ENCODE measurements at regions not wholly inside any gene's neighbourhood (a gene's known extent, or its start where the extent isn't known, plus 50 kb on each side); places are given as distances from the start of the nearest gene placed in this dataset.
"Not testable (repeated sequence)": the region's sequence is repeated elsewhere in the genome, so short reads cannot be mapped to it uniquely, and the experiment has no call there.

DNA sequence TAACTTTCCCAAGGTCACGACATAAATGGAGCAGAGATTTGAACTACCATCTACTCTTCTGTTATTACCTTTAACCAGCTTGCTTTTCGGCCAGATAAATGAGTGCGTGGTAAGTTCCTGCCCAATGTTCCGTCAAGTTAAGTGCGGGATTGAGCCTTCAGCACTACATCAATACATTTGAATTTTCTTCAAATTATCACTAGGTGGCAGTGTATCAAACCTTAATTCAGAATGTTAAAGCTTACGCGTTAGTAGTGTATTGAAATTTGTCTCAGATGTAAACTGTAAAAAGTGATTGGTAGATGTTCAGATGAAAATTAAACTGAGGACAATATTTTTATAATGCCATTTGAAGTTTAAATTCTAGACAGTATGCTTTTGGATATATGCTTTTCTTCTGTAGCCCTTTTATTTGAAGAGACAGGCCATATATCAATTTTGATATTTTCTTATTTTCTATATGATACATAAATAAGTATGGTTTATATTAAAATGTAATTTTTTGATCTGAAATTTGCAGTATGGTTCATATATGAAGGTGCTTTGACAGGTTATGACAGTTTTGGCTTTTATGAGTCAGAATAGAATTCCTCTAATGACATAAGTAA is 681.3 kb downstream of the ADCYAP1 start:
- DNase-seq, result no peak

GRCh38 chr18:1593091-1593490 is 688.4 kb downstream of the ADCYAP1 start:
- no peak for DNase-seq

GRCh38 chr18:1595195-1595594 is 690.5 kb downstream of the ADCYAP1 start:
- no peak for DNase-seq

DNA sequence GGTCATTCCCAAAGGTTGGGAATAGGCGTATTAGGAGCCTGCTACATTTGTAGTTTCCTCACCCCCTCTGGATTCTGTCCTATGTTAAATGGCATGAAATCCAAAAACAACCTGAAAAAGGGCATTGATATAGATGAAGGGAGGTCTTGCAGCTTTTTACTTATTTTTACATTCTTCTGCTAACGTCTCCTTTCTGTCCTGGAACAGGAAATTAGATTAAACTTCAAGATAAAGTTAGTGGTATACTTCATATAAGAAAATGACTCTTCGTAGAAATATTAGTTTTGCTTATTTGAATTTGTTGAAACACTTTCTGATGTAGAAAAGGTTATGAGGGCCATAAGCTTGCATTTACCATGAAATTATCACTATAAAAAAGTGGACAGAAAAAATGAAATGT is 694.5 kb downstream of the ADCYAP1 start:
- no peak for DNase-seq

GRCh38 chr18:1604751-1605150 is 700.1 kb downstream of the ADCYAP1 start:
- DNase-seq, result no peak

DNA sequence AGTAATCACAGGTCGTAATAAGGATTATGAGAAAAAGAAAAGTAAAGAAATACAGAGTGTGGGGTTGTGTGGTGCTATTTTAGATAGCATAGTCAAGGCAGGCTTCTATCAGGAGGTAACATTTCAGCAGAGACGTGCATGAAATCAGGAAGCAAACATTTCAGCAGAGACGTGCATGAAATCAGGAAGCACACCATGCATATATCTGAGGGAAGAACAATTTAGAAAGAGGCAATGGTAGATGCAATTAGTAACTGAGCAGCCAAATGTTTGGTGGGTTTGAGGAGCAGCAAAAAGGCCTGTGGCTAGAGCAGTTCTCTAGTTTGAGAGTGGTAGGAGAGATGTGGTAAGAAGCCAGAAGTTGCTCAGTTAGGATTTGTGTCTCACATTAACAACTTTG is 713.7 kb downstream of the ADCYAP1 start:
- DNase-seq, result no peak

- no peak for DNase-seq
These were observed 714.8 kb downstream of the ADCYAP1 start for GRCh38 chr18:1619507-1619906.

DNA sequence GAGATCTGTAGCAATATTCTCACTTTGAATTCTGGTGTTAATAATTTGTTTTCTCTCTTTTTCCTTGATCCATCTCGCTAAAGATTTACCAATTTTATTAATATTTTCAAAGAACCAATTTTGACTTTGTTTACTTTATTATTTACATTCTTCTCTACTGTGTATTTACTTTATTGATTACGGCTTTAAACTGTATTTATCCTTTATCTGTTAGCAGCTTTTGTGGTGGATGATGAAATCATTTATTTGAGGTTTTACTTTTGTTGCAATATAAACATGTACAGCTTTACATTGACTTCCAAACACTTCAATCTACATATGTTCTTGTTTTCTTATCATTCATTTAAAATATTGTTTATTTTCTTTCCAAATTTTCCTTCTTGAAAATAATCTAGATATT is 719.9 kb downstream of the ADCYAP1 start:
- no peak for DNase-seq

- no peak for DNase-seq
These were observed 722.8 kb downstream of the ADCYAP1 start for GRCh38 chr18:1627494-1627893.

GRCh38 chr18:1648712-1649111 is 744.0 kb downstream of the ADCYAP1 start:
- DNase-seq, result no peak

GRCh38 chr18:1652018-1652417 is 747.3 kb downstream of the ADCYAP1 start:
- no peak for DNase-seq

DNA sequence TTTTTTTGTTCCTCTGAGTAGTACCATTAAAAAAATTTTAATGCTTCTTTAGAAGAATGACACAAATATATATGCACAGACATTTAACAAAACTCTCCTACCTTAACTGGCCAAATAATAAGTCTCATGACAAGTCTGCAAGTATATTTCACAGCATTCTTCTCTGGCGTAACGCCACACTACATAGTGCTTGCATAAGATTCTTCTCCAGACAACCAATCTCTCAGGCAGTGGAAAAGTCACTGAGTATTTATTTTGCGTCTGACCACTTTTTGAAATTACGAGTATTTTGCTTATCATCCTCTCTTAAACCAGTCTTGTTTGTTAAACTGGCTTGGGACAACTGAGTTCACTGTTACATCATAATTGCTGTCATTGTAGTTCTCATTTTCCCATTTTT is 749.2 kb downstream of the ADCYAP1 start:
- DNase-seq, result no peak

DNA sequence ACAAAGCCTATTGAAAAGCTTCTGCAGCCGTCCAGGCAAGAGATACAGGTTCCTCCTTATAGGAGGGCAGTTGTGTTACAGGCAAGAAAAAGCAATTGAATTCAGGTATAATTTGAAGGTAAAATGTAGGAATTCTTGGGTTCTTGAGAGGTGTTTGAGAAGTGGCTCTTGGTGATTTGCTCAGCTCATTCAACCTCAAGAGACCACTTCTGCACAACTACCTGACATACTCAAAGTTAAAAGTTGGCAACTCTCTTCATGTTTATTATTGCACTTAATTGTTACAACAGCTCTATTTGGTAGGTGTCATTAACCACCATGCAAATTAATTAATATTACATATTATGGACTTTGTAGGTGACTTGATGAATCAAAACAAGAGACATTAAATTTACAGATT is 753.2 kb downstream of the ADCYAP1 start:
- no peak for DNase-seq

DNA sequence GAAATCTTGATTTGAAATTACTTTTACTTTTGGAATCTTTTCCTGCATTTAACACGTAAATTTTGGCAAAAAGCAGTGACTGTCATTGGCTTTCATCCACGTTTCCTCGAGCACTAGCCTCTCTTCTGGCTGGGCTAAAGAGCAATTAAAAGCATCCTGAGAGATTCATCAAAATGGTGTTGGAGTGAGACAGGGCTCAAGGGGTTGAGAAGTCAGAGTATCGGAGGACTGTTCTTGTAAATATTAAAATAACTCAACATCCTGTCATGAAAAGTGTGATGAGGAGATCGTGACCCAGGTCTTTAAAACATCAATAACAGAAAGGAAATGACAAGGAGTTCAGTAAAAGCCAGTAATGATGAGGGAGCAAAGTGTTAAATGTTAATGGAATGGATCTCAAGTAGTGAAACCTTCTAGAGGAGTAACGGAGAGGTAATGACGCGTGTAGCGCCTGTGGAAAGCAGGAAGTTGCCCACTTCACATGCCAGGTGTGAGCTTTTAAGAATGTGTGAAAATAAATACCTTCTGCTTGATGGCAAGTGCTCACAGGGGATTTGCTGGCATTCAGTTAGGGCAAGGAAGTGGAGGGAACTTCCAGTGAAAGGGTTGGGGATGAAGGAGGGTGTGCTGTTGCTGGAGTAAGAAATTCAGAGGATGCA is 754.4 kb downstream of the ADCYAP1 start:
- no peak for DNase-seq

- DNase-seq, result no peak
These were observed 759.4 kb downstream of the ADCYAP1 start for GRCh38 chr18:1663879-1664705.

GRCh38 chr18:1665079-1665478 is 760.4 kb downstream of the ADCYAP1 start:
- no peak for DNase-seq

GRCh38 chr18:1668279-1668678 is 763.6 kb downstream of the ADCYAP1 start:
- DNase-seq, result no peak

DNA sequence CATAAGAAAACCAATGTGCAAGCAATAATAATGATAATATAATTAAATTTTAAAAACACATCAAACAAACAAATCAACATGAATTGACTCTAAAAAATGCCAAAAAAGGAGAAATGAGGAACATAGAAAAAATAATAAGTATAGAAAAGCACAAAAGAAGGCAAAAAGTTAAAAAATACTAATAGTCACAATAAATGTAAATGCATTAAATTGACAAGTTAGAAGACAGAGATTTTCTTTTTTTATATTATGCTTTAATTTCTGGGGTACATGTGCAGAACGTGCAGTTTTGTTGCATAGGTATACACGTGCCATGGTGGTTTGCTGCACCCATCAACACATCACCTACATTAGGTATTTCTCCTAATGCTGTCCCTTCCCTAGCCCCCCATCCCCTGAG is 767.0 kb downstream of the ADCYAP1 start:
- DNase-seq, result not testable (repeated sequence)

GRCh38 chr18:1676387-1676786 is 771.7 kb downstream of the ADCYAP1 start:
- no peak for DNase-seq

DNA sequence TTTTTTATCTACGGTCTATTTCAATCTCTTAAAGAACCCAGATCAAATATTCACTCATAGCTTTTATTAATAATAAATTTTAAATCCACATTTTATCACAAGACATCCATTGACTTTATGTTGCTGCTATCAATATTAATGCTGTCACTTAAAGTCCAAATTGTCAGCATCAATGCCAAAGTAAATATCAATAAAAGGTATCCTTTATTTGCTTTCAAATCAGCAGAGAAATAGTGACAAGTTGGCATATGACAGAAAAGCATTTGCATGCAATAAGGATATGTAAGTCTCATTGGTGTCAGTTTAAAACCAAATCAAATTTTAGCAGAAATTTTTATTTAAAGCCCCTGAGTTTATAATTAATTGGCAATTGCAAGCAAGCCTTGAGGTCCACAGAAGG is 775.4 kb downstream of the ADCYAP1 start:
- DNase-seq, result no peak

GRCh38 chr18:1691863-1692262 is 787.2 kb downstream of the ADCYAP1 start:
- no peak for DNase-seq

DNA sequence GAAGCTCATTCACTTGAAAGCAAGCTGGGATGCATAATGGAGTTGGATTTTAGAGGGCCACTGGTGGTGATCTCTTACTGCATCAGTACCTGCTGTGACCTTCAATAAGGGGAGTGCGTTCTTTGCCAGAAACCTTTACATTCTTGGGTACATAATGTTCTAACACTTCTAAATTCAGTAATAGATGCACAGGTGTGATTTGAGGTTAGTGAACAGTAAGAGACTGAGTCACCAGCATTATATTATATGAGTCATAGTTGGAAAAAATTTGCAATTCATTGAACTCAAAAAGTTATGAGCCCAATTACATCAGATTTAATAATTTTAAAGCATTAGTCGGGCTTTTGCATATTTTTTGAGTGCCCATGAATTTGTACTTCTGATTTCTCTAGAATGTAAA is 803.3 kb downstream of the ADCYAP1 start:
- DNase-seq, result no peak

GRCh38 chr18:1710114-1710513 is 805.4 kb downstream of the ADCYAP1 start:
- no peak for DNase-seq

DNA sequence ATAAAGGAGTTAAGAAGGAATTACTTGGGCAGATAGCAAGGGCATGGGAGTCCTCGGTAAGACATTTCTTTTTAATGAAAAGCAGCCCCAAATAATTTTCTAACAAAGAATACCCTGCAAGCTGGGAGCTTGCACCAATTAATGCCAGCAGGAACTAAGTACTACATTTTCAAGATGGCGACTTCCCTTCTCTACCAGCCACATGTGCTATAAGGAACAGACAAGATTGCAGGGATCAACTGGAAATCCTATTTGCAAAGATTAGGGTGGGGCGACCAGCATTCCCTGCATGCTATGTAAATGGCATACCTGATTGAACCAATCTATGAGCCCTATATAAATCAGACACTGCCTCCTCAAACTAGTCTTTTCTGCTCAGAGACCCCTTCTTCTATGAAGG is 827.5 kb downstream of the ADCYAP1 start:
- DNase-seq, result no peak

All from NCI-H1105 (cell line).